Right lobe of liver (tissue), 4 donors: ENCODE measurements at regions not wholly inside any gene's neighbourhood (a gene's known extent, or its start where the extent isn't known, plus 50 kb on each side); places are given as distances from the start of the nearest gene placed in this dataset.
"Not testable (repeated sequence)": the region's sequence is repeated elsewhere in the genome, so short reads cannot be mapped to it uniquely, and the experiment has no call there.

Experiments used
- POLR2A ChIP-seq: fragments of 450-650 bp; IDR thresholded peaks from one replicate; pipeline ENCODE4 v1.6.1; 2017; ENCODE audit warnings: antibody characterized with exemption, mild to moderate bottlenecking
- TF ChIP-seq, protein P1 (sequence below), 4 donors: fragments of 200-600 bp in 3 of 4; fragments of 450-650 bp in 1 of 4; IDR thresholded peaks; one replicate each; pipeline versions ENCODE4 v1.5.1 to v1.8.0; 2016 to 2022; ENCODE audit warnings: antibody characterized with exemption in 4 of 4, mild to moderate bottlenecking in 2 of 4
- donor health status: DM: no; HTN: no; CAD: no.
- donor health status: DM: no; HTN: no; CAD: no.
- donor health status: DM: no; HTN: yes; CAD: no.

DNA sequence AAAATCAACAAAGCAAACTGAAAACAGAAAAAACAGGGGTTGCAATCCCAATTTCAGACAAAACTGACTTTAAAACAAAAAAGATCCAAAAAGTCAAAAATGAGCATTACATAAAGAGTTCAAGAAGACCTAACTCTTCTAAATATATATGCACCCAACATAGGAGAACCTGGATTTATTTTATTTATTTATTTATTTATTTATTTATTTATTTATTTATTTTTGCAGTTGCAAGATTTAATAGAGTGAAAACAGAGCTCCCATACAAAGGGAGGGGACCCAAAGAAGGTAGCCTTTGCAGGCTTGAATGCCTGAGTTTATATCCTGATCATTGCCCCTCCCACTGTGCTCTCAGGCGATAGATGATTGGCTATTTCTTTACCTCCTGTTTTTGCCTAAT lies 245.9 kb upstream of the POU3F4 start:
- TF ChIP-seq POLR2A, result not testable (repeated sequence)
- TF ChIP-seq, protein P1, sequence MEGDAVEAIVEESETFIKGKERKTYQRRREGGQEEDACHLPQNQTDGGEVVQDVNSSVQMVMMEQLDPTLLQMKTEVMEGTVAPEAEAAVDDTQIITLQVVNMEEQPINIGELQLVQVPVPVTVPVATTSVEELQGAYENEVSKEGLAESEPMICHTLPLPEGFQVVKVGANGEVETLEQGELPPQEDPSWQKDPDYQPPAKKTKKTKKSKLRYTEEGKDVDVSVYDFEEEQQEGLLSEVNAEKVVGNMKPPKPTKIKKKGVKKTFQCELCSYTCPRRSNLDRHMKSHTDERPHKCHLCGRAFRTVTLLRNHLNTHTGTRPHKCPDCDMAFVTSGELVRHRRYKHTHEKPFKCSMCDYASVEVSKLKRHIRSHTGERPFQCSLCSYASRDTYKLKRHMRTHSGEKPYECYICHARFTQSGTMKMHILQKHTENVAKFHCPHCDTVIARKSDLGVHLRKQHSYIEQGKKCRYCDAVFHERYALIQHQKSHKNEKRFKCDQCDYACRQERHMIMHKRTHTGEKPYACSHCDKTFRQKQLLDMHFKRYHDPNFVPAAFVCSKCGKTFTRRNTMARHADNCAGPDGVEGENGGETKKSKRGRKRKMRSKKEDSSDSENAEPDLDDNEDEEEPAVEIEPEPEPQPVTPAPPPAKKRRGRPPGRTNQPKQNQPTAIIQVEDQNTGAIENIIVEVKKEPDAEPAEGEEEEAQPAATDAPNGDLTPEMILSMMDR (IDR thresholded peaks at IDR 0.05), result not testable (repeated sequence)
